ENCODE measurements at regions not wholly inside any gene's neighbourhood (a gene's known extent, or its start where the extent isn't known, plus 50 kb on each side); places are given as distances from the start of the nearest gene placed in this dataset.

- TF ChIP-seq ZNF512 (tag; IDR thresholded peaks at IDR 0.05) (no peak), MED1 (CRISPR knock-in tag; IDR thresholded peaks at IDR 0.05; ENCODE audit: borderline replicate concordance) (no peak), CTBP1 (IDR thresholded peaks at IDR 0.05; ENCODE audit: borderline replicate concordance) (no peak), SRSF3 (IDR thresholded peaks at IDR 0.05; ENCODE audit: insufficient read depth, low read length) (no peak), NFXL1 (CRISPR knock-in tag; IDR thresholded peaks at IDR 0.05) (no peak), YBX1 (IDR thresholded peaks at IDR 0.05) (no peak), SMAD4 (CRISPR knock-in tag; conservative IDR thresholded peaks at IDR 0.05) (no peak)
These were observed 149.1 kb downstream of the RWDD3 start (continued) for GRCh38 chr1:95383111-95383510.

GRCh38 chr1:95384567-95384966 lies 150.6 kb downstream of the RWDD3 start:
- Histone ChIP-seq H3K27me3 (ENCODE audit: control insufficient read depth in 2 of 2, insufficient read depth in 2 of 2, low read length in 2 of 2) (no peaks in the 10 kb centered on the region), H4K20me1 (replicated peaks; ENCODE audit: control insufficient read depth, insufficient read depth, low read length) (no peaks in the 10 kb centered on the region), H3K9ac (ENCODE audit: insufficient read depth in 1 of 2, low read depth in 2 of 2, low read length in 2 of 2) (no peak overlapping the region), H3K9me3 (replicated peaks; ENCODE audit: control insufficient read depth, insufficient read depth, low read depth, low read length) (no peaks in the 10 kb centered on the region), H3K4me1 (replicated peaks in 1 of 2; ENCODE audit: control insufficient read depth in 2 of 2, insufficient read depth in 2 of 2, low read length in 2 of 2) (no peaks in the 10 kb centered on the region), H3K79me2 (ENCODE audit: control insufficient read depth, insufficient read depth, low read length) (no peaks in the 10 kb centered on the region), H3K27ac (ENCODE audit: extremely low read depth, low read depth, low read length) (no peak overlapping the region), H3K4me3 (no peak overlapping the region), H3K4me2 (ENCODE audit: insufficient read depth, low read length) (no peak overlapping the region), H3K9me1 (ENCODE audit: control insufficient read depth, insufficient read depth, low read length) (no peaks in the 10 kb centered on the region), H3K36me3 (ENCODE audit: control insufficient read depth, insufficient read depth, low read length) (no peaks in the 10 kb centered on the region), H2AFZ (ENCODE audit: low read depth, low read length) (no peak overlapping the region)
- ATAC-seq (peak; percentile 77), DNase-seq (ENCODE audit: extremely low read depth in 1 of 4, low spot score in 3 of 4) (peak; percentile 18 to 54 (median 29)), FAIRE-seq (peak; percentile 32)
- CTCF ChIA-PET (ENCODE audit: low intra/inter-chr PET ratio): no interaction called here
- WGBS (ENCODE audit: insufficient coverage, low coverage, missing lambda C conversion rate): 0% methylated on average over 3 of the region's 3 CpGs
- intact Hi-C loops (cut with micrococcal nuclease): no loop called here
- in situ Hi-C loops (cut with MboI): no loop called here
- no TSS peak for BruUV-seq (replicated peaks)
- POLR2A ChIA-PET: no interaction called here
- no peak for TF ChIP-seq HDAC2 (IDR thresholded peaks at IDR 0.05)
- no peak for TF ChIP-seq RBM34 (IDR thresholded peaks at IDR 0.05; ENCODE audit: borderline replicate concordance, insufficient read depth, low read length)
- no peak for TF ChIP-seq TSC22D4 (tag; IDR thresholded peaks at IDR 0.05)
- no peak for TF ChIP-seq ZNF699 (CRISPR knock-in tag; IDR thresholded peaks at IDR 0.05; ENCODE audit: insufficient replicate concordance)
- TF ChIP-seq JUND (IDR thresholded peaks at IDR 0.05; ENCODE audit: borderline replicate concordance, low read depth, low read length): no peak
- TF ChIP-seq JUND (tag; IDR thresholded peaks at IDR 0.05; ENCODE audit: borderline replicate concordance, low read depth, low read length): no peak
- peak; percentile 97 for TF ChIP-seq REST (IDR thresholded peaks at IDR 0.05; ENCODE audit: borderline replicate concordance)
- TF ChIP-seq REST (CRISPR knock-in tag; IDR thresholded peaks at IDR 0.05; ENCODE audit: low read depth): peak; percentile 92
